Myocyte (in vitro differentiated cells): ENCODE measurements at regions not wholly inside any gene's neighbourhood (a gene's known extent, or its start where the extent isn't known, plus 50 kb on each side); places are given as distances from the start of the nearest gene placed in this dataset.

ENCODE experiments used
- DNase-seq: peaks from one replicate; pipeline ENCODE4 v3.0.0-alpha.2; 2012; ENCODE audit warnings: low read depth

- no peak for DNase-seq
Measured at GRCh38 chr16:87552072-87552718, 50.1 kb upstream of the JPH3 start.

- no peak for DNase-seq
Measured at GRCh38 chr16:87551487-87551886, 50.8 kb upstream of the JPH3 start.

GRCh38 chr16:87550495-87550961 lies 51.8 kb upstream of the JPH3 start:
- DNase-seq: peak; percentile 14

GRCh38 chr16:87549627-87550494 lies 52.4 kb upstream of the JPH3 start:
- no peak for DNase-seq

GRCh38 chr16:87548046-87548445 lies 54.3 kb upstream of the JPH3 start:
- DNase-seq: no peak

GRCh38 chr16:87543436-87544191 lies 50.8 kb upstream of the ZCCHC14 start:
- DNase-seq: no peak

- peak; percentile 24 for DNase-seq
Measured at GRCh38 chr16:87542531-87543102, 49.8 kb upstream of the ZCCHC14 start.
